ENCODE measurements at regions not wholly inside any gene's neighbourhood (a gene's known extent, or its start where the extent isn't known, plus 50 kb on each side); places are given as distances from the start of the nearest gene placed in this dataset.

DNA sequence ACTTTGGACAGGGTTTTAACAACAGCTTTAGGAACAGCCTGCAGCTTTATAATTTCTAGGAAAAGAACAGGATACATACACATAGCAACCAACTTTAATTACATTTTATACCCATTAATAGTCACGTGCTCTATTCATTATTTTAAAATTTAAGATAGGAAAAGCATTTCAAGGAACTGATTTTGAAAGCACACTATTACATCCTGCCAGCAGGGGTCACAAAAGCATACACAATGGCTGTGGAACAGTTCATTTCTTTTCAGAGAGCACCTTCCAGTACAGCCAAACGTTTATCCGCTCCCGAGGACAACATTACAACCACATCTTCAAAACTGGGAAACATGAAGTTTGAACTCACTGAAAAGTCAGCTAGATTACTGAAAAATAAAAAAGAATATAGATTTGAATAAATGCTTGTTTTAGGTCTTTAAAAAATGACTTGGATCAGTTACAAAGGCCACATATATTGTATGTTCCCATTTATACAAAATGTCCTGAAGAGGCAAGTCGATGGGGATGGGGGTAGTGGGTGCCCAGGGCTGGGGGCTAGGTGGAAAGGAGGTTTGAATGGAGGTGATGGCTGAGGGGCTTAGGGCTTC, 104.6 kb upstream of the EXOC2 start:
- no peaks in the 10 kb centered on the region for H3K36me3 ChIP-seq (ENCODE audit: control insufficient read depth, insufficient read depth, low read length)
- no peaks in the 10 kb centered on the region for H3K27me3 ChIP-seq (ENCODE audit: control insufficient read depth, insufficient read depth, low read length)
- no peak overlapping the region for H3K4me3 ChIP-seq (replicated peaks in 1 of 4; ENCODE audit: control extremely low read depth in 1 of 4, insufficient read depth in 1 of 4, low read depth in 3 of 4, low read length in 4 of 4)
- peak; percentile 25 to 80 for DNase-seq (ENCODE audit: low read depth in 2 of 2)
- TF ChIP-seq EZH2 (IDR thresholded peaks at IDR 0.05; ENCODE audit: low read length, missing control alignments) = no peak
- TF ChIP-seq, protein P1, sequence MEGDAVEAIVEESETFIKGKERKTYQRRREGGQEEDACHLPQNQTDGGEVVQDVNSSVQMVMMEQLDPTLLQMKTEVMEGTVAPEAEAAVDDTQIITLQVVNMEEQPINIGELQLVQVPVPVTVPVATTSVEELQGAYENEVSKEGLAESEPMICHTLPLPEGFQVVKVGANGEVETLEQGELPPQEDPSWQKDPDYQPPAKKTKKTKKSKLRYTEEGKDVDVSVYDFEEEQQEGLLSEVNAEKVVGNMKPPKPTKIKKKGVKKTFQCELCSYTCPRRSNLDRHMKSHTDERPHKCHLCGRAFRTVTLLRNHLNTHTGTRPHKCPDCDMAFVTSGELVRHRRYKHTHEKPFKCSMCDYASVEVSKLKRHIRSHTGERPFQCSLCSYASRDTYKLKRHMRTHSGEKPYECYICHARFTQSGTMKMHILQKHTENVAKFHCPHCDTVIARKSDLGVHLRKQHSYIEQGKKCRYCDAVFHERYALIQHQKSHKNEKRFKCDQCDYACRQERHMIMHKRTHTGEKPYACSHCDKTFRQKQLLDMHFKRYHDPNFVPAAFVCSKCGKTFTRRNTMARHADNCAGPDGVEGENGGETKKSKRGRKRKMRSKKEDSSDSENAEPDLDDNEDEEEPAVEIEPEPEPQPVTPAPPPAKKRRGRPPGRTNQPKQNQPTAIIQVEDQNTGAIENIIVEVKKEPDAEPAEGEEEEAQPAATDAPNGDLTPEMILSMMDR (conservative IDR thresholded peaks at IDR 0.05 in 1 of 2, IDR thresholded peaks at IDR 0.05 in 1 of 2; ENCODE audit: low read depth in 1 of 2, low read length in 2 of 2) = peak; percentile 79 to 83
- H3K4me1 ChIP-seq (ENCODE audit: control insufficient read depth, extremely low read depth, insufficient read depth, low read length) = peaks cover 2% of the 10 kb centered on the region
- H3K79me2 ChIP-seq (ENCODE audit: control insufficient read depth, insufficient read depth, low read length) = no peaks in the 10 kb centered on the region
- no peak overlapping the region for H3K4me2 ChIP-seq (ENCODE audit: extremely low read depth, insufficient read depth, low read length)
- H4K20me1 ChIP-seq (ENCODE audit: control insufficient read depth, extremely low read depth, insufficient read depth, low read length) = no peaks in the 10 kb centered on the region
- no peak overlapping the region for H3K27ac ChIP-seq (ENCODE audit: insufficient read depth, low read length)
- no peak overlapping the region for H3K9ac ChIP-seq (ENCODE audit: insufficient read depth, low read length)
- H3K9me3 ChIP-seq (ENCODE audit: control insufficient read depth, insufficient read depth, low read depth, low read length) = no peaks in the 10 kb centered on the region
- no peak overlapping the region for H2AFZ ChIP-seq (ENCODE audit: low read length)

DNA sequence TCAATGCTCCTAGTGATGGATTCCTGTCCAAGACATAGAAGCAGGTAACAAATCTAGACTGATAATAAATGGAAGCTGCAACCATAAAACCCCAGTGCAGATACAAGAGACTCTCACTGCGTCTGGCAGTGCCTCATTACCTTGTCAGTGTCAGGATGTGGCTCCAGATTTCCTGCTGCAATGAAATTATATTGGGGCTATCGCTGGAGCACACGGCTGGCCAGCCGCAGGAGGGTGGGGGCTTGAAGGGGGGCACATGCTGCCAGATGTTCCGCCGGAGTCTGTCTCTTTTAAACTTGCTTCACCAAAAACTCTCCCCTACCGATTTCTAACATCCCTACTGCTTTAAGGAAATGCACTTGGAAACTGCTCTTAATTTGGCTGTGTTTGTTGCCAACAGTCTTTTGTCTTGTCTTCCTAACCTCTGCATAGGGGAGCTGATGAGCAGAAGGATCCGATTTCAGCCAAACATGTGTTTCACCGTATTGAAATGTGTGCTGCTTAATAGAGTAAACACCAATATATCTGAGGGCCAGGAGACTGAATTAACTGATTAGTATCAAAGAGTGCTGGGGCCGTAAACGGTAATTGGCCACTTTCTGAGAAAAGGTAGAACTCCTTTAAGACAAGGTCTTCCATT, 102.2 kb upstream of the EXOC2 start:
- DNase-seq (ENCODE audit: low read depth in 2 of 2) = no peak
- peaks cover 2% of the 10 kb centered on the region for H3K4me1 ChIP-seq (ENCODE audit: control insufficient read depth, extremely low read depth, insufficient read depth, low read length)
- no peak overlapping the region for H3K27ac ChIP-seq (ENCODE audit: insufficient read depth, low read length)
- no peaks in the 10 kb centered on the region for H3K79me2 ChIP-seq (ENCODE audit: control insufficient read depth, insufficient read depth, low read length)
- TF ChIP-seq EZH2 (IDR thresholded peaks at IDR 0.05; ENCODE audit: low read length, missing control alignments) = no peak
- TF ChIP-seq, protein P1 (conservative IDR thresholded peaks at IDR 0.05 in 1 of 2, IDR thresholded peaks at IDR 0.05 in 1 of 2; ENCODE audit: low read depth in 1 of 2, low read length in 2 of 2) = no peak
- H3K4me2 ChIP-seq (ENCODE audit: extremely low read depth, insufficient read depth, low read length) = no peak overlapping the region
- H3K9ac ChIP-seq (ENCODE audit: insufficient read depth, low read length) = no peak overlapping the region
- no peak overlapping the region for H2AFZ ChIP-seq (ENCODE audit: low read length)
- H3K36me3 ChIP-seq (ENCODE audit: control insufficient read depth, insufficient read depth, low read length) = no peaks in the 10 kb centered on the region
- no peaks in the 10 kb centered on the region for H3K27me3 ChIP-seq (ENCODE audit: control insufficient read depth, insufficient read depth, low read length)
- no peaks in the 10 kb centered on the region for H3K9me3 ChIP-seq (ENCODE audit: control insufficient read depth, insufficient read depth, low read depth, low read length)
- no peak overlapping the region for H3K4me3 ChIP-seq (replicated peaks in 1 of 4; ENCODE audit: control extremely low read depth in 1 of 4, insufficient read depth in 1 of 4, low read depth in 3 of 4, low read length in 4 of 4)
- no peaks in the 10 kb centered on the region for H4K20me1 ChIP-seq (ENCODE audit: control insufficient read depth, extremely low read depth, insufficient read depth, low read length)

DNA sequence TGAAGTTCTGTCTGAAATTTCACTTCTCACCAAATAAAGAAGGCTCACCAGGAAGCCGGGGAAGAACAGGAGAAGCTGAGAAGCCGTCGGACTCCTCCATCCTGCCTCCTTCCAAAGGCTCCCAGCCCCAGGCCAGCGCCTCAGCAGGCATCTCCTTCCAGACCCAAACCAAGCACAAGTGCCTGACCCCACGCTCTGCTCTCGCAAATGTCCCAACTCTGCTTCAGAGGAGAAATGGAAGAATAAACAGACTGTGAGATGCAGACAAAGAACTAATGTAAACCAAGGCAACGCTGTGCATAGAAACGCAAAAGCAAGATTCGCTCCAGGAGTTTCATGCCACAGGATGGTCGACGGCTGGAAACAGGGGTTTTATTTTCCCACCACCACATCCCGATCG, 100.3 kb upstream of the EXOC2 start:
- Histone ChIP-seq H3K27me3 (ENCODE audit: control insufficient read depth, insufficient read depth, low read length) (no peaks in the 10 kb centered on the region), H4K20me1 (ENCODE audit: control insufficient read depth, extremely low read depth, insufficient read depth, low read length) (no peaks in the 10 kb centered on the region), H3K36me3 (ENCODE audit: control insufficient read depth, insufficient read depth, low read length) (no peaks in the 10 kb centered on the region), H2AFZ (ENCODE audit: low read length) (peak overlapping the region; percentile 74), H3K4me3 (replicated peaks in 1 of 4; ENCODE audit: control extremely low read depth in 1 of 4, insufficient read depth in 1 of 4, low read depth in 3 of 4, low read length in 4 of 4) (peak overlapping the region in 1 of 4 experiments; percentile 34), H3K79me2 (ENCODE audit: control insufficient read depth, insufficient read depth, low read length) (no peaks in the 10 kb centered on the region), H3K4me1 (ENCODE audit: control insufficient read depth, extremely low read depth, insufficient read depth, low read length) (peaks cover 2% of the 10 kb centered on the region), H3K9me3 (ENCODE audit: control insufficient read depth, insufficient read depth, low read depth, low read length) (no peaks in the 10 kb centered on the region), H3K27ac (ENCODE audit: insufficient read depth, low read length) (no peak overlapping the region), H3K9ac (ENCODE audit: insufficient read depth, low read length) (no peak overlapping the region), H3K4me2 (ENCODE audit: extremely low read depth, insufficient read depth, low read length) (peak overlapping the region; percentile 75)
- DNase-seq (ENCODE audit: low read depth in 2 of 2) = no peak
- TF ChIP-seq, protein P1 (conservative IDR thresholded peaks at IDR 0.05 in 1 of 2, IDR thresholded peaks at IDR 0.05 in 1 of 2; ENCODE audit: low read depth in 1 of 2, low read length in 2 of 2) = no peak
- no peak for TF ChIP-seq EZH2 (IDR thresholded peaks at IDR 0.05; ENCODE audit: low read length, missing control alignments)
